CD4-positive, alpha-beta T cell treated with Interleukin-17A for 1 hour (primary cell): ENCODE measurements at regions not wholly inside any gene's neighbourhood (a gene's known extent, or its start where the extent isn't known, plus 50 kb on each side); places are given as distances from the start of the nearest gene placed in this dataset.

Source experiments
- DNase-seq: peaks from one replicate; pipeline ENCODE4 v3.0.0-alpha.2; 2020

- no peak for DNase-seq
Observed at GRCh38 chr2:180190851-180191250, 183.8 kb upstream of the CWC22 start.

- no peak for DNase-seq
Observed at GRCh38 chr2:180187611-180188010, 180.5 kb upstream of the CWC22 start.

DNA sequence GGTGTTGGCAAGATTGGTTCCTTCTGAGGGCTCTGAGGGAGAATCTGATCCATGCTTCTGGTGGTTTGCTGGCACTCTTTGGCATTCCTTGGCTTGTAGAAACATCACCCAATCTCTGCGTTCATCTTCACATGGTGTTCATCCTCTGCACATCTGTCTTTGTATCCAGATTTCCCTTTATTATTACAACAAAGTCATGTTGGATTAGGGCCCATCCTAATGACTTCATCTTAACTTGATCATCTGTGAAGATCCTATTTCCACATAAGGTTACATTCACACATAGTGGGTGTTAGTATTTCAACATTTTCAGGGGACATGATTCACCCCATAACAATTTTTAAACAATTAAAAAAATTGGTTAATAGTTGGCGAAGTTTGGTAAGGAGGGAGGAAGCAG is 177.4 kb upstream of the CWC22 start:
- DNase-seq: no peak

DNA sequence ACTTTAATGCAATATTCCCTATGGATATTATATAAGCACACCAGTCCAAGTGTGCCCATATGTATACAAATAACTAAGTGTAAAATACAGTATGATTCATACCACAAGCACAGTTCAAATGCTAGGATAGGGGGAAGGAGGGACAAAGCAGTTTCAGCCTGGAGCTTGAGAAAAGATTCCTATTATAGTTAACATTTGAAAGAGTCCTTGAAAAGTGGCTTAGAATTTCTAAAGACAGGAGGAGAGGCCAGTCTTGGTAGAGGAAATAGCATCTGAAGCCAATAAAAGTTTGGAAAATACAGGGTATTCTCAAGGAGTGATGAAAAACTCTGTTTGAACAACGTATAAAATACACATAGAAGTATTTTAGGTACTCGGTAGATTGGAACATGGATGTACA is 173.4 kb upstream of the CWC22 start:
- no peak for DNase-seq

DNA sequence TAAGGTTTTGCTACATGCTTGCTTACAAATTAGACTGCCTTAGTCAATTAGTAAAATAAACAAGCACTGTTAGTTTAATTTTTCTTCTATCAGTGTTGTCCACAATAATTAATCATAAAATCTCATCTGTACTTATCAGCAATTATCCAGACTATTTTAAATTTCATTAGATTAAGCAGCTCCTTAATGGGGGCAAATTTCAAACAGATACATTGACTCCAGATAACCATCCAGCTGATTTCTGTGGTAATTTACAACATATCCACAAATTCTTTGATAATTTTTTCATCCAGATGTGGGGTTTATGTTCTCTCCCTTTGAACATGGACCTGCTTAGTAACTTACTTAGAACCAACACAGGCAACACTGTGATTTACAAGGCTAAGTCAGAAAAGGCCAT is 170.4 kb upstream of the CWC22 start:
- no peak for DNase-seq

DNA sequence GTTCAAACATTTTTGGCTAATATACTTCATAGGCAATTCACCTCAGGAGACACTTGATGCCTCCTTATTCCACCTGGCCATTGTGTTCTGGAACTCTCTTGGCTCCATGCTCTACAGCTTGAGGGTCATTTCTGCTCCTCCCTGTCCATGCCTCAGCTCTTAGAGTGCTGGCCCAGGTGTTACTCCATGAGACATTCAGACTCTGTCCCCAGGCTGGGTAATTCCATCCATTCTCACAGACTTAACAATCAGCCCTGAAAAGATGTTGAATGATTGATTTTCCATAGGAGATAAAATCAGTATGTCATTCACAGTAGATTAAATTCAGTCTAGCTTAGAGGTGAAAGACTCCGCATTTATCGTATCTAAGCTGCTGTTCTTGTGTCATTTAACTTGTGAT is 168.6 kb upstream of the CWC22 start:
- DNase-seq: no peak

DNA sequence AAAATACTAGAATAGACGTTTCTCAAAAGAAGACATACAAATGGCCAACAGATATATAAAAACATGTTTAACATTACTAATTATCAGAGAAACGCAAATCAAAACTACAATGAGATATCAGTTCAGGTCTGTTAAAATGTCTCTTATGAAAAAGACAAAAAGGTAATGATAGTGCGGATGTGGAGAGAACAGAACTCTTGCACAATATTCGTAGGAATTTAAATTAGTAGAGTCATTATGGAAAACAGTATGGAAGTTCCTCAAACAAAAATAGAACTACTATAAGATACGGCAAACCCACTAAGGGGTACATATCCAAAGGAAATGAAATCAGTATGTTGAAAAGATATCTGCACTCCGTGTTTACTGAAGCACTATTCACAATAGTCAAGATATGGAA is 167.5 kb upstream of the CWC22 start:
- no peak for DNase-seq

DNA sequence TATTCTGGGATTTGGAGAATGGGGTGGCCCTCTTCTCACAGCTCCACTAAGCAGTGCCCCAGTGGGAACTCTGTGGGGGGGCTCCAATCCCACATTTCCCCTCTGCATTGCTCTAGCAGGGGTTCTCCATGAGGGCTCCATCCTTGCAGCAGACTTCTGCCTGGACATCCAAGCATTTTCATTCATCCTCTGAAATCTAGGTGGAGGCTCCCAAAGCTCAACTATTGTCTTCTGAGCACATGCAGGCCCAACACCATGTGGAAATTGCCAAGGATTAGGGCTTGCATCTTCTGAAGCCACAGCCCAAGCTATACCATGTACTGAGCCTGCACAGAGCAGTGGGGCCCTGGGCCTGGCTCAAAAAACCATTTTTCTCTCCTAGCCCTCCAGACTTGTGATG is 162.4 kb upstream of the CWC22 start:
- no peak for DNase-seq

- no peak for DNase-seq
Observed at GRCh38 chr2:180161415-180161814, 154.3 kb upstream of the CWC22 start.

GRCh38 chr2:180159921-180160320 is 152.8 kb upstream of the CWC22 start:
- no peak for DNase-seq

DNA sequence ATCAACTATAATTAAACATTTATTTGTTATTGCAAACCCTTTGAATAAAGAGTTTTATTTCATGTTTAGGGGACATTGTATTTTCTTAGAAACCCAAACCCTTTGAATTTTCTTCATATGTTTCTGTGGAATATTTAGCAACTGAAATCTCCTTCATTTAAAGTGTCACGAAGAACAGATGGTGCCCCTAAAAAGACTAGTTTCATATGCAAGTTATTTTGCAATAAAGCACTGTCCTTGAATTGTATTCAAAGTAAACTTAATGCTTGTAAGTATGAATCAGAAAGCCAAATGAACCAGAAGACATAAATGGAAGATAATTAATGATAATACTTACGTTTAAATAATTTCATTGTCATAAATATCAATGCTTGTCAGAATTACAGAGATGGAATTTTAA is 151.9 kb upstream of the CWC22 start:
- no peak for DNase-seq

DNA sequence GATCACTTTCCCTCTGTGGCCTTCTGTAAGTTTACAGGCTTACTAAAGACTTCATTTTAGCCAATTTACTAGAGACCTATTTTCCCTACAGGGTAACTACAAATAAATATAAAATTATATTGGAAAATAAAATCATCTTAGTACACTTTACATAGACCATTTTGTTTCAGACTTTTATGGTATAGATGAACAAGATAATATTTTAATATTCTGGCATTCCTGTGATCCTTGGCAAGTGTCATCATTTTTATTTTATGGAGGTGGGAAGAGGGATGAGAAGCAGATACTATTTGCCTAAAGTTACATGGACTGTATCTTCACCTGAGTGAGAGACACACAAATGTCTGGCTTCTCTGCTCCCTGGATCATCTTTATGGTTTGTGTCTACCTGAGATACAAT is 149.6 kb upstream of the CWC22 start:
- DNase-seq: no peak

DNA sequence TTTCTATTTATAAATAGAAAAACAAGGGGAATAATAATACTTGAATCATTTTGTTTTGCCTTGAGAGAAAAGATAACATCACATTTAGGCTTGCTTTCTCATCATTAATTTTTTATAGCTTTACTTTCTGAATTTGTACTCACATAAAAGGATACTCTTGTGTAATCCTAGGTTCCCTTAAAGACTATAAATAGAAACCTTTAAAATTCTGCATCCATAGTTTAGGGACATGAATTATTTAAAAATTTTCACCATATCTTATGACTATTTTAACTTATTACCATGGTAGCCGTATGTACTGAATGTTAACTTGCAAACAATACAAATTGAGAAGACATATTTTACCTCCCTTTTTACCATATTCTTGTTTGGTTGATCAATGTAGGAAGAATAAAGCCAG is 143.5 kb upstream of the CWC22 start:
- DNase-seq: no peak

DNA sequence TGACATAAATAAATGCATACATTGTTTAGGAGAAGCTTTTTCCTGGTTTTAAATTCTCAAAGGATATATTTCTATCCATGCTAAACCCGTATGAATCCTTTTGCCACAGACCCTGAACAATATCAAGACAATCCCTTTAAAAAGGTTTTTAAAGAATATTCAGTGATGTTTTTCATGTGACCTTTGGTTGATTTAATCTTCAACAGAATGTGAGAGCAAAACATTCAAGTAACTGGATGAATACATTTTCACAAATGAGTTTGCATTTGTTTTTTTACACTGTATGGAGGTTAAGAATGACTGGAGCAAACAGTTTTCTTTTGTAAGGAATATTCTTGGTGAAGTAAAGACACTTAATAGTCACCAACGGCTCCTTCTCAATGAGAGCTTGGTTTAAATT is 139.4 kb upstream of the CWC22 start:
- no peak for DNase-seq

DNA sequence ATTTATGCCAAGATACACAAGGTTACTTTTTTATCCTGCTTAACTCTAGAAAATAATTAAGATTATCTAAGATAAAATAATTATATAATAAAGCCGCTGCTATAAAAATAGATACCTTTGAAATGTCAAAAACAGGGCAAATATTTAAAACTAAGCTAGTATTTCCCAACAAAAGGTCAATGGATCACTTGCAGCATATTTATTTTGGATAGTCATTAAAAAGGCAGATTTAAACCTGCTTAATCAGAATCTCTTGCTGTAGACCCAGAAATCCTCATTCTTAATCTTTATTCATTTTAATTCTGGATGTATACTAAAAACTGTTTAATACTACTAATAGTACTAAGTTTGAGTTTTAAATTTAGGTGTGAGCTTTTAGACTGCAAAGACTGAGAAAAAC is 139.0 kb upstream of the CWC22 start:
- no peak for DNase-seq

DNA sequence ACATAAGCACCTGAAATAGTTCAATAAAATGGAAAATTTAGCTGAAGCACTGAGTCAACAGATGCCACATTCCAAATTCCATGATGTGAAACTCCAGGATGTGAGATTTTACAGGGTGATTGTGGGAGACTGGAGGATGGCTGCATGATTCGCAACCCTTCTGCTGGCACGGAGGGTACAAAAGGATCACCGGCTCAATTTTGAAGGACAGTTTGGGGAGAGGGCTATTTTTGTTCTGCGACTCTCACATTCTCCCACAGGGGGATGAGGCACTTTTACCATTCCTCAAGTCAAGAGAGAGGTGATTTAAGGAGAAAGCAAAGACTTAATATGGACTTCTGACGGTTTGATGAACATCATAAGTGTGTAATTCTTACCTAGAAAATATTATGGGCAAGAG is 138.1 kb upstream of the CWC22 start:
- no peak for DNase-seq

DNA sequence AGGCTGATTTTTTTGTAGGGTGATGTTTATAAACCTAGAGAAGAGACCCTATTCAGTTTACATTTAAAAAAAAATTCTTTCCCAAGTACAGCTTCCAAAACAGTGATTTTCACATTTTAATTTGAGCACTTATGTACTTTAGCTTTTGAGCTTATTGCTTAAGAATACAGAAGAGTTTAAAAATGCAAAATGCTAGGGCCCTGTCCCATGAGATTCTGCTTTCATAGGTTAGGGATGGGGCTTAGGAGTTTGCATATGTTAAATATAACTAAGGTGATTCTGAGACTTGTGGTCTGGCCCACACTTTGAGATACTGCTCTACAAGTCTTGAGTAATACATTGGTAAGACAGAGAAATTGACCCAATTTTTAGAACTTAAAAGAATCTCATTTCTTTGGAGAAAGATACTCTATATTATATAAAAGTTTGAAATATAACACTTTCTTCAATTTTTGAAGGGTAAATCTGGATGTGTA is 137.3 kb upstream of the CWC22 start:
- no peak for DNase-seq

- no peak for DNase-seq
Observed at GRCh38 chr2:180143633-180144337, 136.7 kb upstream of the CWC22 start.

DNA sequence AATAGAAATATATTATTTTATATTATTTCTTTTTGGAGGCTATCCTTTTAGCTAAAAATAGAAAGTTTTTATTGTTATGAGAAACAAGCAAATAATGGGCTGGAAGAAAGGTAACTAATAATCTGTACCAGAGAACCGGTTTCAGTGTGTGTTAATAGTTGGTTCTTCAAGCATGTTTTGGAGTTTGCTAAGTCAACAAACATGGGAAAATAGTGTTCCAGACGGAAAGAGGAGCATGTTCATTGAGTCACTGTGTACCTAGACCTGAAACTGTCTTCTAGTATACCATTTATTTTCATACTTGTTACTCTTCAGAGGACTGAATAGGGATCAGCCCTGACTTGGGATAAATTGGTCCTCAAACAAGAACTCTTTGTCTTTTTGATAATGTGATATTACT is 134.5 kb upstream of the CWC22 start:
- no peak for DNase-seq

DNA sequence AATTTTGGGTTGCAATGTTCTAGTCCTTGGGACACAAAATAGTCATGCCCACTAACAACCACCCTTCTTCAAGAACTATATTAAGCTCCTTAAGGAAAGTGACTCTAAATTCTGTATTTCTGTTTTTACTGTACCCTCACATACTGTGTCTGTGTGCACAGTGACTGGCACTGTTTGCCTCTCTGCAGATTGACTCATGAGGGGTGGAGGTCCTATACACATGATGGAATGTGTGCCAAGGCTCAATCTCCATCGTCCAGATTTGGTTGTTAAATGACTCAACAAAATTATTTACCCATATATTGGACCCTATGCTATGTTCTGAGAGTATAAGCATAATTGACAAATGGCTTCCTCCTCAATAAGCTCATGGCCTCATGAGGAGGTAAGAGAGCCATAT is 126.6 kb upstream of the CWC22 start:
- no peak for DNase-seq

GRCh38 chr2:180130403-180130802 is 123.3 kb upstream of the CWC22 start:
- DNase-seq: no peak

DNA sequence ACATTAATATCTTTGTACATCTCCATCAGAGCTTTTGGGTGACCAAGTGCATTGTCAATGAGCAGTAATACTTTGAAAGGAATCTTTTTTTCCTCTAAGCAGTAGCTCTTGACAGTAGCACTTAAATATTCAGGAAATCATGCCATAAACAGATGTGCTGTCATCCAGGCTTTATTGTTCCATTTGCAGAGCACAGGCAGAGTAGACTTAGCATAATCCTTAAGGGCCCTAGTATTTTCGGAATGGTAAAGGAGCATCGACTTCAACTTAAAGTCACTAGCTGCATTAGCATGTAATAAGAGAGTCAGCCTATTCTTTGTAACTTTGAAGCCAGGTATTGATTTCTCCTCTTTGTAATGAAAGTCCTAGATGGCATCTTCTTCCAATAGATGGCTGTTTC is 121.8 kb upstream of the CWC22 start:
- no peak for DNase-seq

- DNase-seq: peak; percentile 42
Observed at GRCh38 chr2:180125245-180125962, 118.3 kb upstream of the CWC22 start.

- peak; percentile 60 for DNase-seq
Observed at GRCh38 chr2:180124273-180125139, 117.4 kb upstream of the CWC22 start.
